ENCODE measurements at regions not wholly inside any gene's neighbourhood (a gene's known extent, or its start where the extent isn't known, plus 50 kb on each side); places are given as distances from the start of the nearest gene placed in this dataset.

DNA sequence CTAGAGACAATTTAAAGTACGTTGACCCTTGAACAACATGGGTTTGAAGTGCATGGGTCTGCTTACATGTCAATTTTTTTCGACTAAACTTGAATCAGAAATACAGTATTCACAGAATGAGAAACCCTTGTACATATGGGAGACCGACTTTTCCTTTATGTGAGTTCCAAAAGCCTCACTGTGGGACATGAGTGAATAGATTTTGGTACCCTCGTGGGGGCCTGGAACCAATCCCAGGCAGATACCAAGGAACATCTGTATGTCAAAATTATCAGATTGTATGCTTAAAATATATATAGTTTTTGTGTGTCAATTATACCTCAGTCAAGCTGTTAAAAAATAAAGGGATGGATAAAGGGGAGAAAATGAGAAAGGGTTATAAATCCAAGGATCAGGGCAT, 78.7 kb upstream of the MAN2A1 start:
- TF ChIP-seq, protein P1, sequence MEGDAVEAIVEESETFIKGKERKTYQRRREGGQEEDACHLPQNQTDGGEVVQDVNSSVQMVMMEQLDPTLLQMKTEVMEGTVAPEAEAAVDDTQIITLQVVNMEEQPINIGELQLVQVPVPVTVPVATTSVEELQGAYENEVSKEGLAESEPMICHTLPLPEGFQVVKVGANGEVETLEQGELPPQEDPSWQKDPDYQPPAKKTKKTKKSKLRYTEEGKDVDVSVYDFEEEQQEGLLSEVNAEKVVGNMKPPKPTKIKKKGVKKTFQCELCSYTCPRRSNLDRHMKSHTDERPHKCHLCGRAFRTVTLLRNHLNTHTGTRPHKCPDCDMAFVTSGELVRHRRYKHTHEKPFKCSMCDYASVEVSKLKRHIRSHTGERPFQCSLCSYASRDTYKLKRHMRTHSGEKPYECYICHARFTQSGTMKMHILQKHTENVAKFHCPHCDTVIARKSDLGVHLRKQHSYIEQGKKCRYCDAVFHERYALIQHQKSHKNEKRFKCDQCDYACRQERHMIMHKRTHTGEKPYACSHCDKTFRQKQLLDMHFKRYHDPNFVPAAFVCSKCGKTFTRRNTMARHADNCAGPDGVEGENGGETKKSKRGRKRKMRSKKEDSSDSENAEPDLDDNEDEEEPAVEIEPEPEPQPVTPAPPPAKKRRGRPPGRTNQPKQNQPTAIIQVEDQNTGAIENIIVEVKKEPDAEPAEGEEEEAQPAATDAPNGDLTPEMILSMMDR (IDR thresholded peaks at IDR 0.05; ENCODE audit: low read depth, low read length) = no peak
- TF ChIP-seq EZH2phosphoT487 (IDR thresholded peaks at IDR 0.05; ENCODE audit: low read depth) = no peak
